Glutamatergic neuron (in vitro differentiated cells): ENCODE measurements at regions not wholly inside any gene's neighbourhood (a gene's known extent, or its start where the extent isn't known, plus 50 kb on each side); places are given as distances from the start of the nearest gene placed in this dataset.
"Not testable (repeated sequence)": the region's sequence is repeated elsewhere in the genome, so short reads cannot be mapped to it uniquely, and the experiment has no call there.

Source experiments
- DNase-seq: peaks from one replicate; pipeline ENCODE4 v3.0.0; 2022
- H3K27ac Mint-ChIP-seq: one replicate; pipeline ENCODE4 v1.8.0; 2020; ENCODE audit warnings: mild to moderate bottlenecking, mixed read lengths, inconsistent platforms; ENCODE audit not compliant: unreplicated experiment
- H3K27me3 Mint-ChIP-seq: one replicate; pipeline ENCODE4 v1.8.0; 2020; ENCODE audit warnings: mild to moderate bottlenecking, moderate library complexity, mixed read lengths, inconsistent platforms; ENCODE audit not compliant: unreplicated experiment
- H3K36me3 Mint-ChIP-seq: one replicate; pipeline ENCODE4 v1.8.0; 2020; ENCODE audit warnings: mild to moderate bottlenecking, mixed read lengths, inconsistent platforms; ENCODE audit not compliant: unreplicated experiment
- H3K4me1 Mint-ChIP-seq: one replicate; pipeline ENCODE4 v1.8.0; 2020; ENCODE audit warnings: mild to moderate bottlenecking, low read depth, mixed read lengths, inconsistent platforms; ENCODE audit not compliant: unreplicated experiment
- H3K4me3 Mint-ChIP-seq: one replicate; pipeline ENCODE4 v1.8.0; 2020; ENCODE audit warnings: mild to moderate bottlenecking, mixed read lengths, inconsistent platforms; ENCODE audit not compliant: unreplicated experiment
- H3K9me3 Mint-ChIP-seq: one replicate; pipeline ENCODE4 v1.8.0; 2020; ENCODE audit warnings: mild to moderate bottlenecking, moderate library complexity, mixed read lengths, inconsistent platforms; ENCODE audit not compliant: unreplicated experiment
- CTCF ChIP-seq: fragments of 200-600 bp; sonication (generic); IDR thresholded peaks from one replicate; pipeline ENCODE4 v1.5.0; 2021; ENCODE audit not compliant: partially characterized antibody, unreplicated experiment

GRCh38 chr20:58576603-58576970 is 61.4 kb upstream of the APCDD1L start:
- peaks cover 5% of the 10 kb centered on the region for H3K9me3 Mint-ChIP-seq
- no peaks in the 10 kb centered on the region for H3K4me1 Mint-ChIP-seq
- no peak for TF ChIP-seq CTCF
- H3K4me3 Mint-ChIP-seq = no peak overlapping the region
- no peak overlapping the region for H3K27ac Mint-ChIP-seq
- peaks cover 5% of the 10 kb centered on the region for H3K36me3 Mint-ChIP-seq
- peaks cover 8% of the 10 kb centered on the region for H3K27me3 Mint-ChIP-seq
- DNase-seq = no peak

GRCh38 chr20:58575776-58576602 is 60.8 kb upstream of the APCDD1L start:
- no peak for TF ChIP-seq CTCF
- Mint-ChIP-seq H3K4me1 (no peaks in the 10 kb centered on the region), H3K9me3 (peaks cover 2% of the 10 kb centered on the region), H3K4me3 (no peak overlapping the region), H3K27me3 (peaks cover 8% of the 10 kb centered on the region), H3K27ac (no peak overlapping the region), H3K36me3 (peaks cover under 1% of the 10 kb centered on the region)
- no peak for DNase-seq

GRCh38 chr20:58574469-58574868 is 59.3 kb upstream of the APCDD1L start:
- Mint-ChIP-seq H3K27me3 (peaks cover 8% of the 10 kb centered on the region), H3K9me3 (peaks cover 2% of the 10 kb centered on the region), H3K4me1 (no peaks in the 10 kb centered on the region), H3K4me3 (no peak overlapping the region), H3K36me3 (no peaks in the 10 kb centered on the region), H3K27ac (no peak overlapping the region)
- no peak for TF ChIP-seq CTCF
- DNase-seq = no peak

GRCh38 chr20:58573986-58574385 is 58.8 kb upstream of the APCDD1L start:
- no peak overlapping the region for H3K4me3 Mint-ChIP-seq
- TF ChIP-seq CTCF = no peak
- no peaks in the 10 kb centered on the region for H3K36me3 Mint-ChIP-seq
- H3K4me1 Mint-ChIP-seq = no peaks in the 10 kb centered on the region
- peaks cover 7% of the 10 kb centered on the region for H3K27me3 Mint-ChIP-seq
- H3K9me3 Mint-ChIP-seq = peaks cover 2% of the 10 kb centered on the region
- H3K27ac Mint-ChIP-seq = no peak overlapping the region
- DNase-seq = no peak

GRCh38 chr20:58573257-58573656 is 58.1 kb upstream of the APCDD1L start:
- no peak for TF ChIP-seq CTCF
- DNase-seq = no peak
- Mint-ChIP-seq H3K4me1 (no peaks in the 10 kb centered on the region), H3K4me3 (no peak overlapping the region), H3K27me3 (peaks cover 7% of the 10 kb centered on the region), H3K9me3 (peaks cover 2% of the 10 kb centered on the region), H3K36me3 (no peaks in the 10 kb centered on the region), H3K27ac (no peak overlapping the region)

- H3K27me3 Mint-ChIP-seq, H3K4me3 Mint-ChIP-seq, H3K36me3 Mint-ChIP-seq, H3K9me3 Mint-ChIP-seq, DNase-seq, H3K27ac Mint-ChIP-seq, H3K4me1 Mint-ChIP-seq: not testable (repeated sequence)
Observed at GRCh38 chr20:58572428-58572763, 57.2 kb upstream of the APCDD1L start.
